ENCODE measurements at regions not wholly inside any gene's neighbourhood (a gene's known extent, or its start where the extent isn't known, plus 50 kb on each side); places are given as distances from the start of the nearest gene placed in this dataset.

GRCh38 chr3:146966124-146966523 lies 361.0 kb upstream of the PLSCR5 start:
- no peaks in the 10 kb centered on the region for H3K36me3 Mint-ChIP-seq
- no peaks in the 10 kb centered on the region for H3K9me3 Mint-ChIP-seq
- no peak overlapping the region for H3K4me3 Mint-ChIP-seq
- no peaks in the 10 kb centered on the region; the same call in 1 of the 2 replicates for H3K27me3 Mint-ChIP-seq (ENCODE audit: low read depth)
- peak; percentile 93 for ATAC-seq
- no peak for DNase-seq (ENCODE audit: low spot score)
- peaks cover 16% of the 10 kb centered on the region for H3K4me1 Mint-ChIP-seq
- TF ChIP-seq ZNF423 (CRISPR knock-in tag; IDR thresholded peaks at IDR 0.05) (no peak), OVOL2 (CRISPR knock-in tag; IDR thresholded peaks at IDR 0.05; ENCODE audit: borderline replicate concordance) (no peak), PRDM15 (CRISPR knock-in tag; IDR thresholded peaks at IDR 0.05) (no peak), GABPB1 (CRISPR knock-in tag; IDR thresholded peaks at IDR 0.05) (no peak), ATF1 (CRISPR knock-in tag; IDR thresholded peaks at IDR 0.05) (no peak), TP53 (CRISPR knock-in tag; IDR thresholded peaks at IDR 0.05) (no peak), MYBL2 (CRISPR knock-in tag; IDR thresholded peaks at IDR 0.05) (no peak), ETV6 (CRISPR knock-in tag; IDR thresholded peaks at IDR 0.05) (no peak), RELA (CRISPR knock-in tag; IDR thresholded peaks at IDR 0.05; ENCODE audit: borderline replicate concordance) (no peak), JAZF1 (CRISPR knock-in tag; IDR thresholded peaks at IDR 0.05) (no peak), ESRRA (CRISPR knock-in tag; IDR thresholded peaks at IDR 0.05; ENCODE audit: borderline replicate concordance) (no peak)
- TF ChIP-seq, protein P1, sequence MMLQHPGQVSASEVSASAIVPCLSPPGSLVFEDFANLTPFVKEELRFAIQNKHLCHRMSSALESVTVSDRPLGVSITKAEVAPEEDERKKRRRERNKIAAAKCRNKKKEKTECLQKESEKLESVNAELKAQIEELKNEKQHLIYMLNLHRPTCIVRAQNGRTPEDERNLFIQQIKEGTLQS (CRISPR knock-in tag; conservative IDR thresholded peaks at IDR 0.05) = no peak
- TF ChIP-seq, protein P2, sequence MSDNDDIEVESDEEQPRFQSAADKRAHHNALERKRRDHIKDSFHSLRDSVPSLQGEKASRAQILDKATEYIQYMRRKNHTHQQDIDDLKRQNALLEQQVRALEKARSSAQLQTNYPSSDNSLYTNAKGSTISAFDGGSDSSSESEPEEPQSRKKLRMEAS (CRISPR knock-in tag; IDR thresholded peaks at IDR 0.05) = no peak
- TF ChIP-seq, protein P3, sequence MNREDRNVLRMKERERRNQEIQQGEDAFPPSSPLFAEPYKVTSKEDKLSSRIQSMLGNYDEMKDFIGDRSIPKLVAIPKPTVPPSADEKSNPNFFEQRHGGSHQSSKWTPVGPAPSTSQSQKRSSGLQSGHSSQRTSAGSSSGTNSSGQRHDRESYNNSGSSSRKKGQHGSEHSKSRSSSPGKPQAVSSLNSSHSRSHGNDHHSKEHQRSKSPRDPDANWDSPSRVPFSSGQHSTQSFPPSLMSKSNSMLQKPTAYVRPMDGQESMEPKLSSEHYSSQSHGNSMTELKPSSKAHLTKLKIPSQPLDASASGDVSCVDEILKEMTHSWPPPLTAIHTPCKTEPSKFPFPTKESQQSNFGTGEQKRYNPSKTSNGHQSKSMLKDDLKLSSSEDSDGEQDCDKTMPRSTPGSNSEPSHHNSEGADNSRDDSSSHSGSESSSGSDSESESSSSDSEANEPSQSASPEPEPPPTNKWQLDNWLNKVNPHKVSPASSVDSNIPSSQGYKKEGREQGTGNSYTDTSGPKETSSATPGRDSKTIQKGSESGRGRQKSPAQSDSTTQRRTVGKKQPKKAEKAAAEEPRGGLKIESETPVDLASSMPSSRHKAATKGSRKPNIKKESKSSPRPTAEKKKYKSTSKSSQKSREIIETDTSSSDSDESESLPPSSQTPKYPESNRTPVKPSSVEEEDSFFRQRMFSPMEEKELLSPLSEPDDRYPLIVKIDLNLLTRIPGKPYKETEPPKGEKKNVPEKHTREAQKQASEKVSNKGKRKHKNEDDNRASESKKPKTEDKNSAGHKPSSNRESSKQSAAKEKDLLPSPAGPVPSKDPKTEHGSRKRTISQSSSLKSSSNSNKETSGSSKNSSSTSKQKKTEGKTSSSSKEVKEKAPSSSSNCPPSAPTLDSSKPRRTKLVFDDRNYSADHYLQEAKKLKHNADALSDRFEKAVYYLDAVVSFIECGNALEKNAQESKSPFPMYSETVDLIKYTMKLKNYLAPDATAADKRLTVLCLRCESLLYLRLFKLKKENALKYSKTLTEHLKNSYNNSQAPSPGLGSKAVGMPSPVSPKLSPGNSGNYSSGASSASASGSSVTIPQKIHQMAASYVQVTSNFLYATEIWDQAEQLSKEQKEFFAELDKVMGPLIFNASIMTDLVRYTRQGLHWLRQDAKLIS (CRISPR knock-in tag; IDR thresholded peaks at IDR 0.05; ENCODE audit: borderline replicate concordance) = no peak
- CTCF ChIA-PET = interaction anchor here (0.6 to 1.6 kb wide), 12 partner anchors 8 to 901 kb away, joined by 3 to 6 read pairs (median 3); no protein-coding TSS in a partner anchor
- POLR2A ChIA-PET = no interaction called here
- H3K27ac Mint-ChIP-seq = no peak overlapping the region

DNA sequence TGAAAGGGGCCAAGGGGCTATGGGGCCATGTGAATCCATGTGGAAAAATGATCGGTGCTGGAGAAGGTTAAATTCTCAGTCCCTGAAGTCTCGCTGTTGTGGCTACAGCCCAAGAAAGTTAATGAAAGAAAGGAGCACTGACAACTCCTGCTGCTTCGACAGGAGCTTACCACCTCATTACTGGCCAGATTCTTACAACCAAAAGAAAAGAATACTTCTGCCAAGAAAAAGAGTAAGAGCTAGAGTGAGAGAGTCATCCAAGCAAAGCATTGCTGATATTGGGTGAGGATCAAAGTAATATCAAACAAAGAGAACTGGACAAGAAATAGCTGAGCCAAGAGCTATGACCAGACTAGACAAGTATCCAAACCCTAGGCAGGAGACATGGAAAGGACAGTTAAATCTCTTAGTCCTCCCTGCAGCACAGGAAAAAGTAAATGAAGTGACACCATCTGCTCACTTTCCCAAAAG lies 348.4 kb upstream of the PLSCR5 start:
- no peak for DNase-seq (ENCODE audit: low spot score)
- Mint-ChIP-seq H3K27ac (no peak overlapping the region), H3K9me3 (no peaks in the 10 kb centered on the region), H3K36me3 (no peaks in the 10 kb centered on the region), H3K27me3 (ENCODE audit: low read depth) (no peaks in the 10 kb centered on the region), H3K4me3 (no peak overlapping the region), H3K4me1 (no peaks in the 10 kb centered on the region)
- no peak for ATAC-seq
- ChIA-PET POLR2A (no interaction called here), CTCF (no interaction called here)
- TF ChIP-seq PRDM15 (CRISPR knock-in tag; IDR thresholded peaks at IDR 0.05) (no peak), MYBL2 (CRISPR knock-in tag; IDR thresholded peaks at IDR 0.05) (no peak), ZSCAN18 (CRISPR knock-in tag; IDR thresholded peaks at IDR 0.05) (no peak)

All from WTC11 (cell line).